Right lobe of liver (tissue), 6 donors: ENCODE measurements at regions not wholly inside any gene's neighbourhood (a gene's known extent, or its start where the extent isn't known, plus 50 kb on each side); places are given as distances from the start of the nearest gene placed in this dataset.
"Not testable (repeated sequence)": the region's sequence is repeated elsewhere in the genome, so short reads cannot be mapped to it uniquely, and the experiment has no call there.

Experiments used
- ATAC-seq, 4 donors: fragments of 200-7000 bp; cut with Tn5 transposase; one replicate each; pipeline ENCODE4 v1.9.1; 2020; ENCODE audit warnings: mild to moderate bottlenecking in 4 of 4, moderate library complexity in 4 of 4
- DNase-seq, 3 donors: peaks; one replicate each; pipeline ENCODE4 v3.0.0-alpha.2; 2020
- H3K27ac ChIP-seq, 3 donors: fragments of 200-600 bp; one replicate each; pipeline ENCODE4 v1.8.0; 2022
- H3K27me3 ChIP-seq, 2 donors: fragments of 200-600 bp; one replicate each; pipeline ENCODE4 v1.8.0; 2022
- H3K36me3 ChIP-seq, 4 donors: fragments of 200-600 bp; sonication (generic) in 1 of 4; one replicate each; pipeline versions ENCODE4 v1.5.1 to v1.8.0; 2017 to 2022; ENCODE audit warnings: control low read depth in 1 of 4
- H3K4me1 ChIP-seq, 4 donors: fragments of 200-600 bp; sonication (generic) in 1 of 4; one replicate each; pipeline versions ENCODE4 v1.5.1 to v1.8.0; 2017 to 2022; ENCODE audit warnings: control low read depth in 1 of 4
- H3K4me3 ChIP-seq, 3 donors: fragments of 200-600 bp; one replicate each; pipeline ENCODE4 v1.8.0; 2022
- H3K9me3 ChIP-seq, 4 donors: fragments of 200-600 bp; sonication (generic) in 1 of 4; one replicate each; pipeline versions ENCODE4 v1.5.1 to v1.8.0; 2017 to 2022; ENCODE audit warnings: control low read depth in 1 of 4
- POLR2A ChIP-seq: fragments of 450-650 bp; IDR thresholded peaks from one replicate; pipeline ENCODE4 v1.6.1; 2017; ENCODE audit warnings: antibody characterized with exemption, mild to moderate bottlenecking
- WGBS: methylation state at CpG from one replicate; pipeline ENCODE4 v1.1.6; 2018; ENCODE audit warnings: low coverage, low lambda C conversion rate; ENCODE audit not compliant: insufficient coverage; ENCODE audit errors: missing lambda C conversion rate; 5-methylcytosine and 5-hydroxymethylcytosine counted together
- intact Hi-C, 2 donors: fragments of 100-400 bp; cut with DNase I; formaldehyde crosslinking; loops; one replicate each; pipeline versions ENCODE4 v1.11.2 to v1.14.1; 2022
- TF ChIP-seq, protein P1 (sequence below), 4 donors: fragments of 200-600 bp in 3 of 4; fragments of 450-650 bp in 1 of 4; IDR thresholded peaks; one replicate each; pipeline versions ENCODE4 v1.5.1 to v1.8.0; 2016 to 2022; ENCODE audit warnings: antibody characterized with exemption in 4 of 4, mild to moderate bottlenecking in 2 of 4
- donor health status: DM: no; HTN: yes; CAD: no.
- donor health status: DM: no; HTN: no; CAD: no.
- donor health status: DM: no; HTN: no; CAD: no.
- donor health status: DM: no; HTN: yes; CAD: no.
- donor health status: DM: no; HTN: yes; CAD: no.

DNA sequence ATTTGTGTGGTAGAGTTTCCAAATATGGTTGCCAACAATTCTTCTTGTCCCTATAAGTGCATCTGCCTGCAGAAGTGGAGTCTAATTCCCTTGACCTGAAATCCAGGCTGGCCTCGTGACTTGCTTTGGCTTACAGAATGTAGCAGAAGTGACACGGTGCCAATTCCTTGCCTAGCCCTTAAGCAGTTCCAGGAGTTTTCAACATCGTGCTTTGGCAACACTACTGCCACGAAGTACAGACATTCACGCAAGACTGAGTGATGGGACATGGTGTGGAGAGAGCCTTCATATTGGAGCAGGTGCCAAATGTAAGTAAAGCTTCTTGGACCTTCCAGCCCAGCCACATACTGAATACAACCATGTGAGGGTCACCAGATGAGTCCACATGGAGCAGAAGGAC is 92.9 kb upstream of the NEK6 start:
- ATAC-seq, result no peak
- Histone ChIP-seq H3K9me3 (no peaks in the 10 kb centered on the region), H3K4me3 (no peak overlapping the region), H3K27me3 (no peaks in the 10 kb centered on the region), H3K4me1 (no peaks in the 10 kb centered on the region), H3K27ac (no peak overlapping the region), H3K36me3 (no peaks in the 10 kb centered on the region)
- WGBS, result 64% methylated on average over 5 of the region's 5 CpGs
- intact Hi-C loops, result no loop called here
- TF ChIP-seq POLR2A, result no peak
- TF ChIP-seq, protein P1, sequence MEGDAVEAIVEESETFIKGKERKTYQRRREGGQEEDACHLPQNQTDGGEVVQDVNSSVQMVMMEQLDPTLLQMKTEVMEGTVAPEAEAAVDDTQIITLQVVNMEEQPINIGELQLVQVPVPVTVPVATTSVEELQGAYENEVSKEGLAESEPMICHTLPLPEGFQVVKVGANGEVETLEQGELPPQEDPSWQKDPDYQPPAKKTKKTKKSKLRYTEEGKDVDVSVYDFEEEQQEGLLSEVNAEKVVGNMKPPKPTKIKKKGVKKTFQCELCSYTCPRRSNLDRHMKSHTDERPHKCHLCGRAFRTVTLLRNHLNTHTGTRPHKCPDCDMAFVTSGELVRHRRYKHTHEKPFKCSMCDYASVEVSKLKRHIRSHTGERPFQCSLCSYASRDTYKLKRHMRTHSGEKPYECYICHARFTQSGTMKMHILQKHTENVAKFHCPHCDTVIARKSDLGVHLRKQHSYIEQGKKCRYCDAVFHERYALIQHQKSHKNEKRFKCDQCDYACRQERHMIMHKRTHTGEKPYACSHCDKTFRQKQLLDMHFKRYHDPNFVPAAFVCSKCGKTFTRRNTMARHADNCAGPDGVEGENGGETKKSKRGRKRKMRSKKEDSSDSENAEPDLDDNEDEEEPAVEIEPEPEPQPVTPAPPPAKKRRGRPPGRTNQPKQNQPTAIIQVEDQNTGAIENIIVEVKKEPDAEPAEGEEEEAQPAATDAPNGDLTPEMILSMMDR (IDR thresholded peaks at IDR 0.05), result no peak
- no peak for DNase-seq

- H3K27ac ChIP-seq, result no peak overlapping the region
- intact Hi-C loops, result no loop called here
- DNase-seq (no peak), ATAC-seq (no peak)
- H3K36me3 ChIP-seq, result no peaks in the 10 kb centered on the region
- no peaks in the 10 kb centered on the region for H3K4me1 ChIP-seq
- no peaks in the 10 kb centered on the region for H3K9me3 ChIP-seq
- TF ChIP-seq, protein P1 (IDR thresholded peaks at IDR 0.05), result no peak
- no peak for TF ChIP-seq POLR2A
- no peak overlapping the region for H3K4me3 ChIP-seq
- no peaks in the 10 kb centered on the region for H3K27me3 ChIP-seq
- 69% methylated on average over 5 of the region's 5 CpGs for WGBS
Observed at GRCh38 chr9:124174433-124174832, 83.3 kb upstream of the NEK6 start.

DNA sequence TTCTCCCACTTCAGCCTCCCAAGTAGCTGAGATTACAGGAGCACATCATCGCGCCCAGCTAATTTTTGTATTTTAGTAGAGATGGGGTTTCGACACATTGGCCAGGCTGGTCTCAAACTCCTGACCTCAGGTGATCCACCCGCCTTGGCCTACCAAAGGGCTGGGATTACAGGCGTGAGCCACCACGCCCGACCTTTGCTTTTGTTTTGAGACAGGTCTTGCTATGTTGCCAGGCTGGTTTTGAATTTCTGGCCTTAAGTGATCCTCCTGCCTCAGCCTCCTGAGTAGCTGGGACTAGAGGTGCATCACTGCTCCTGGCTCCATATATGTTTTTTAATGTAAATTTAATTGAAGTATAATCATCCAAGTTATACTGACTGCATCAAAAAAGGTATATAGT is 80.2 kb upstream of the NEK6 start:
- intact Hi-C loops, DNase-seq, H3K4me3 ChIP-seq, H3K4me1 ChIP-seq, H3K27ac ChIP-seq, H3K9me3 ChIP-seq, H3K36me3 ChIP-seq, ATAC-seq, H3K27me3 ChIP-seq: not testable (repeated sequence)
- WGBS, result 94% methylated on average over 5 of the region's 7 CpGs

DNA sequence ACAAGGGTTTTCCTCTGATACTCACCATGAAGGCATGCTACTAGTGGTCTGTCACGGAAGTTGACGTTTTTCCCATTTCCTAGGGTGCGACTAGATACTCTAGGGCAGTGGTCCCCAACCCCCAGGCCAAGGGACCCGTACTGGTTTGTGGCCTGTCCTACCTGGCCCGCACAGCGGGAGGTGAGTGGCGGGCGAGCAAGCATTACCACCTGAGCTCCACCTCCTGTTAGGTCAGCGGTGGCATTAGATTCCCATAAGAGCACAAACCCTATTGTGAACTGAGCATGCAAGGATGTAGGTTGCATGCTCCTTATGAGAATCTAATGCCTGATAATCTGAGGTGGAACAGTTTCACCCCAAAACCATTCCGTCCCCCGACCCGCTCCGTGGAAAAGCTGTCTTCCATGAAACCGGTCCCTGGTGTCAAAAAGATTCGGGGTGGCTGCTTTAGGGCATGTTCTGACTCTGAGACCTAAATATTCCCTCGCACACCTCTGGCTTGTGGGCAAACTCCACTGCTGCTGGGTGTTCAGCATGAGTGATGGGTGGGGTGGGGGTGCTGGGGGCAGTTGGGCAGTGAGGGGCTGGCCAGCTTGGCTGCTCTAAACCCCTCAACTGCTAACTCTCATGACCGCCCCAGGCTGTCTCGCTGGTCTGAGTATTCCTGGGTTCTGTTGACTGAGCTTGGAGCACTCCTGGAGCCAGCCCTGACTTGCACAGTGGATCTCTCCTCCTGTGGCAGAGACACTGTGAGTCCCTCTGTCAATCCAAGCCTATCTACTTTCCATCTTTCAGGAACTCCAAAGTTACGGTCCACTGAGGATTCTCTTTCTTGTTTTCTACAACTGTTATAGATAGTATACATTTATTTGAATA is 78.3 kb upstream of the NEK6 start:
- TF ChIP-seq POLR2A, result no peak
- TF ChIP-seq, protein P1 (IDR thresholded peaks at IDR 0.05), result no peak
- DNase-seq (no peak), ATAC-seq (no peak)
- Histone ChIP-seq H3K4me3 (no peak overlapping the region), H3K36me3 (no peaks in the 10 kb centered on the region), H3K4me1 (no peaks in the 10 kb centered on the region), H3K27ac (no peak overlapping the region), H3K9me3 (no peaks in the 10 kb centered on the region), H3K27me3 (no peaks in the 10 kb centered on the region)
- intact Hi-C loops, result no loop called here
- 81% methylated on average over 10 of the region's 19 CpGs for WGBS

GRCh38 chr9:124180557-124180956 is 77.2 kb upstream of the NEK6 start:
- Histone ChIP-seq H3K36me3 (no peaks in the 10 kb centered on the region), H3K9me3 (no peaks in the 10 kb centered on the region), H3K4me3 (no peak overlapping the region), H3K27ac (no peak overlapping the region), H3K4me1 (no peaks in the 10 kb centered on the region), H3K27me3 (no peaks in the 10 kb centered on the region)
- TF ChIP-seq, protein P1 (IDR thresholded peaks at IDR 0.05), result no peak
- no peak for TF ChIP-seq POLR2A
- DNase-seq (no peak), ATAC-seq (no peak)
- WGBS, result 32% methylated on average over 7 of the region's 7 CpGs
- intact Hi-C loops, result no loop called here
